HG03575 (cell line): ENCODE measurements at regions not wholly inside any gene's neighbourhood (a gene's known extent, or its start where the extent isn't known, plus 50 kb on each side); places are given as distances from the start of the nearest gene placed in this dataset.
A peak's percentile ranks its signal among the peaks of the same experiment; 100 is the strongest.

ENCODE experiments used
- ATAC-seq: cut with Tn5 transposase; IDR thresholded peaks from one replicate; pipeline ENCODE4 v1.9.1; 2021; ENCODE audit not compliant: unreplicated experiment, insufficient number of reproducible peaks, low FRiP score; ENCODE audit errors: extremely low read depth

DNA sequence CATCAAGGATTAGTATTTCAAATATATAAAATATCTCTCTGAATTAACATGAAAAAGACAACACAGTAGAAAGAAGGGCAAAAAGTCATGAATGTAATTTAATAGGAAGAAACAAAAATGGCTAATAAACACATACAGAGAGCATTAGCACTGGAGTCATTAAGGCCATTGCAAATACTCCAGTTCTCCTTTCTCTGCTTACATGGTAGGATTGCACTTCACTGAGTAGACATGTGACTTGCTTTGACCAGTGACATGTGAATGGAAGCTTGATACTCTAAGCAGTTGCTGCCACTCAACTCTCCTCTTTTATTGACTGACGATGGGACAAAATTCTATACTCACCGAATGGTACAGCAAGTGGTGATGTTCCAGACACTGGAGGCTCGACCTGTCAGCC, 153.9 kb upstream of the LGALSL start:
- no peak for ATAC-seq

DNA sequence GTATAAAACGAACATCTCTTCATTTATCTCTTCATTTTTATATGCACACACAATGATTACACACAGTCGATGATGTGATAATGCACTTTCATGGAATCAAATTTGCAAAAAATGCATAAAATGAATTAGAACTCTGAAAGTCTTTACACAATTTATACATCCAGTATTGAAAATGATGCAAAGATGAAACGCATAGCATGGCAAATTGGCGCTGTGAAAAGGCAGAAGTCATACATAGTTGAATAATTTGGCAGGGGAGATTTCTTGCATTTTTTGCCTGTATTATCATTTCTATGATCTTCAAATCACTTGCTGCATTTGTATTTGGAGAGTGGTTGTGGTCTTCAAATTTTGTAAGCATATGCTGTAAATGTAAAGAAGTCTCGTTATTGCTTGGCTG, 150.7 kb upstream of the LGALSL start:
- no peak for ATAC-seq

DNA sequence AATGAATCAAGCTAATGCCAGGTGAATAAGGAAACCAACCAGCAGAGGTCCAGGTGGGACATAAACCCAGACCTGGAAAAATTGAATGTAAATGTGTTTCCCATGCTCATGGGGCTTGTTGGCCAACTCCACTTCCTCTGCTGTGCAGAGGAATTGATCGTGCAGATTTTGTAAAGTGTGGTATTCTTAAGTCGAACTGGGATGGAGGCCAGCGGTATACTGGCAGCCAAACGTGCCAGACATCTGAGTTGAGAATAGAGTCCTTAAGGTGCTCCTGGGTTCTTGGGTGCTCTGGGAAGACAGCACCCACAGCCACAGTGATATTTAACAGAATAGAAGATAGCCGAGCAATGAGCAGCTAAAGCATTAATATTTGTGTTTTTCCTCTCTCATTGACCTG, 146.5 kb upstream of the LGALSL start:
- no peak for ATAC-seq

DNA sequence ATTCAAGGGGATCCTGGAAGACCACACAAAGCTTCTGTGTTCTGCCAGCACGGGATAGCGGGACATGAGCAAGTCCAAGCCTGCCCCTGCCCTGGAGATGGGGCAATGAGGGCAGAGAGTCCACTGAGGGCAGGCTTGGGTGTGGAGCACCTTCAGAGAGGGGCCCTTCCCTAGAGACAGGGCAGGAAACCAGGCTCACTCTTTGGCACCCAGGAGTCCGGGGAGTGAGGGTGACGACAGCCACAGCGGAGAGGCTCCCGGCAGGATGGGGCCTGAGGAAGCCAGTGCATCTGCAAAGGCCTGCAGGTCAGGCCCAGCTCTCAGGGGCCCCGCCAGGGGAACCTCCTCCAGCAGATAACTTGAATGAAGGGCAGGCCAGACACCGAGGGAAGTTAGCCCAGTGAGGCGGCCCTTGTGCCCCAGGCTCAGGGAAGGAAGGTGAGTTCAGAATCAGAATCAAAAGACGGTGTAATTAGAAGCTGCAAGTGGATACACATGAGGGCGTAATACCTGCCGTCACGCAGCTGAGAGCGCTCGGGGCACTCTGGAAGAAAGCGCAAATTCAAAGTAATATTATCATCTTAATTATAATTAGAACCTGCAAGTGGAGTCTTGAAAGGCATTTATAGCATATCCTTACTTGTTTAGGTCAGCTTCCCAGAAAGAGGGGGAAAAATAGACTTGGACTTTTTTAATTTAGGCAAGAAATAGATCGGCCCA, 142.6 kb upstream of the LGALSL start:
- no peak for ATAC-seq

DNA sequence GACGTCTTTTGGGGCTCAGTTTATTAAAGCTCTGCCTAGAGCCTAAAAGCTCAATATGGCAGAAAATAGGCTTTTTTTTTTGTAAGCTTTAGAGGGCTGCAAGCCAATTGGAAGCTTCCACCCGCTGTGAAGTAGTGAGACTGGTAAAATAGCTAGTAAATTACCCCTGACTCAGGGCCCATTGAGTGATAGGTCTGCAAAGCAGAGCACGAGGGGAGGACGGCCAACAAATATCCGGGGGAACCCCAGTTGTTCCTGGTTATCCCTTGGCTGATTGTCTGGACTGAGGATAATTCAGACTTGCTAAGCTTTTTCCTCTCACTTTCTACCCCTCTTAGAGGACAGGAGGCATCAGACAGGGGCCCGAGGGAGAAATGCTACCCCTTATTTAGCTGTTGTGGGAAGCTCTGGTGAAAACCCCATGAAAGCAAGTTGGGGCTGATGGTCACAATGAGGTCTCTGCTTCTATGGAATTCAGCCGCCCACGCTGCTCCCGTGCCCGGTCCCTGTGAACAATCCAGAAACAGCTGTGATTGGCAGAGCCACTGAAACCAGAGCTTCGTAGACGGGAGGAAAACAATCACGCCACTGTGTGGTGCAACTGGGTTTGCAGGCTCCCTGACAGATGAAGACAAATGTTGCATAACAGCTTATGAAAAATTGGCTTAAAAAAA, 141.9 kb upstream of the LGALSL start:
- no peak for ATAC-seq

DNA sequence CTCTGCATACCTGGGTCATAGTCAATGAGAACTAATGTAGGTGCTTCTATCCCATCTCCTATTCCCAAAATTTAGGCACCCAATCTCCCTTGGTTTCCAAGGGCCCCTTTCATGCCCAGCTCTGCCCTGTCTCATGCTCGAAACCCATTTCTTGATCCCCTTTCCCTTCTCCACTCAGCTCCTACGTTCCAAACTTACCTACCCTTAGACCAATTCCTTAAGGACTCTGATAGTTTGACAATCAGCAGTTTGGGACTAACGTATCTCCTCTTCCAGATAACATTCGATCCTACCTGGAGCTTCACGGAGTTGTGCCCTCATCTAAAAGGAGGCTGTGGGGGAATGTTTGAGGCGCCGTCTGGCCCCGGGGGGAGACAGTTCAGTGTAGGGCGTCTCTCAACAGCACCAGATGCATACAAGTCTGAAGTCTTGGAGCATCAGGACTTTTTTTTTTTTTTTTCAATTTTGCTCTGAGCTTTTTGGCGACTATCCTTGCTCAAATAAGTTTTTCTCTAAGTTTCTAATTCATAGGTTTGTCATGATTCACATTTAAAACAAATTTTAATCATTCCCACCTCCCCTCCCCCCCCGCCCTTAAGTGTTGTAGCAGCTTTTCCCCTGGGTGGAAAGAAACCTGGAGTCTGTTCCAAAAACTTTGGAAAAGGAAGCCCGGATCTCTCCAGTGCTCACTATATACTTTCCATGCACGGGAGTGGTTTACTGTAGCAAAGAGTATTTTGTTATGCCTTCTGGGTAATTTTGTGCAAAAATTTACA, 141.2 kb upstream of the LGALSL start:
- ATAC-seq, result no peak

DNA sequence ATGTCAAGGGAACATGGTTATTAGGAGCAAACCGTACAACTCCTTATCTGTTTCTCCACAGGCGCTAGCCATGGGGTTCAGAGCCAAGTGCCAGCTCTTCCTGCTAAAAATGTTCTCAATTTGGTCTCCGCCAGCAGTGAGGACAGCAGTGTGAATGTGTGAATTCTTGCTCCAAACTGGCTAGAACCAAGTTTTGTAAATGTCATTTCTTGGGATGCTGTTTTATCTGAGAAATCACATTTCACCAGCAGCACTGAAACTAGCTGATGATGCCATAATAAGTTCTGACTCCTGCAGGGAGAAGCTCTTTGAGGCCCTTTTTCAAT, 140.6 kb upstream of the LGALSL start:
- ATAC-seq, result no peak

DNA sequence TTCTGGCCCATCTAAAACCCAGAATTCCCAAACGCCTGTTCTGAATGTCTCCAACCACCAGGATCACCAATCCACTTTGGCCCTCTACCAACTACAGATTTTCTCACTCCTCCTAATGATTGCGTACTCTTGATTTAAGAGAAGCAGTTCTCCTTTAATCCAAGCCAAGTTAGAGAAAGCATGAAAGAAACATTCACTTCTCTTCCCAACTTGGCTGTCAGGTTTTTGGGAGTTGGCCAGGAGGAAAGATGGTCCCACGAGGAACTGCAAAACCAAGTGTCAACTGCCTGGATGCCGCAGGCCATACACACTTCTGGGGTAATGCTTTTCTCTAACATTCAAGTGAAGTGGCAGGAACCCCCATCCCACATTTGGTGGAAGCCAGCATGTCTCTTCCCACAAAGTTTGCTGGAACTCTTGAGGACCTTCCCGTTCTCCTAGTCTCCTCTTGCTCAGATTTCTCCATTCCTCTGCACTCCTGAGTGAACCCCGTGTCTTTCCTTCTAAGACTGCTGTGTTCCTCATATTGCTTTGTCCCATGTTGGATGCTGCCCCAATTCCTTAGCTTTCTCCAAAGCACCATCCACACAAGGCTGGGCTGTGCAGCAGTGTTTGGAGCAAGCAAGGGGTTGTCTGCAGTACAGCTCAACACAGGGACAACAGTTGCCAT, 138.5 kb upstream of the LGALSL start:
- no peak for ATAC-seq

DNA sequence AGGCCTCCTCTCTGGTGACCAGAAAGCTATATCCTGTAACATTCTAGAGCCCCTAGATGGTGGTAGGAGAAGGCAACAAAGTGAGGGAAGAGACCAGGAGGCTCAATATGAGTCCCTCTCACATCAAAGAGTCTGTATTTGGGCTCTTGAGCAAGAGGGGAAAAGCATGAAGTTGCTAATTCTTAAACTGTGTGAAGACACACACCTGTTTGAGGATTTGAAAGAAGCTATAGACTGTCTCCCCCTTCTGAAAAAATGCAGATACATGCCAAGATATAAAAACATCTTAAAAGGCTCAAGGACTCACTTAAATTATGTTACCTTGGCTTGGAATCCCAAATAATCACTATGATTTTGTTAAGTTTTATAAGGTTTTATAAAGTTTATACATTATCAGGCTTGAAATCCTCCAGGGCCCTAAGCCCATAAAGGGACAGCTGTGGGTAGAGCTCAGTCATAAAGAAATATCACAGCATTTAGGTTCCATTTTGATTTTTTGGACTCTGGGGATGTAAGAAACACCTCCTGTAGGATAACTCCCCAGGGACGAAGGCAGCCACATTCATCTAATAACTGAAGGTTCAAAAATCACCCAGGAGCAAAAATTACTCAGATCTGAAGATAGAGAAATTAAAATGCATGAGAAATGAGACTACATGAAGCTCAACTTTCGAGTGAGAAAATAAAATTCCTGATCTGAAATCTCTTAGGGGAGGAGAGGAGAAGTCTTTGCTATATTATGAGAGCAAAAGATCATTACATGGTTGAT, 136.1 kb upstream of the LGALSL start:
- no peak for ATAC-seq

DNA sequence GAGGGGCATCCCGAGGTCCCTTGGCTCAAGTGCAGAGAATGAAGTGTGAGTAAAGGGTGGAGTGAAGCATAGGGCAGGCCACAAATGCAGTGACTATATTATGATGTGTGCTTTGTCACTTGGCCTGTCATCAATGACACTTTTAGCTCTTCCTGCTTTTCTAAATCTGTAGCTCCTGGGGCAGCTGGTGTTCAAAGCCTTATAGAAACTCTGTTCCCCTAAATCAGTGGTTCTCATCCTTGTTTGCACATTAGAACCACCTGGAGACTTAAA, 135.6 kb upstream of the LGALSL start:
- ATAC-seq, result no peak

DNA sequence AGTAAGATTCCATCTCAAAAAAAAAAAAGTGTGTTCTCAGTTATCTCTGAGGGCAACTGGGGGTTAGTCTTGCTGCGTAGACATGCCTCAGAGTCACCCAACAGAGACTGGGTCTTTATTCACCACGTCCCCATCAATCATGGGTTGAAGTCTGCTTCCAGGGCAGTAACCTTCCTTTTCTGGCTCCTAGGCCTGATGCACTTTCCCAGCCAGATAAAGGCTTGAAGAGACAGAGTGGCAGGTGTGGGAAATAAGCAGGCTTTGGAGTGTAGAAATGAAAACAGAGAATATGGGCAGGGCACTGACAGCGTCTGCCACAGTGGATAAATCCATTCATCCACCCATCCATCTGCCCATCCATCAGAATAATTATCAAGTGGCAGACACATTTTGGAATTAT, 134.1 kb upstream of the LGALSL start:
- no peak for ATAC-seq

DNA sequence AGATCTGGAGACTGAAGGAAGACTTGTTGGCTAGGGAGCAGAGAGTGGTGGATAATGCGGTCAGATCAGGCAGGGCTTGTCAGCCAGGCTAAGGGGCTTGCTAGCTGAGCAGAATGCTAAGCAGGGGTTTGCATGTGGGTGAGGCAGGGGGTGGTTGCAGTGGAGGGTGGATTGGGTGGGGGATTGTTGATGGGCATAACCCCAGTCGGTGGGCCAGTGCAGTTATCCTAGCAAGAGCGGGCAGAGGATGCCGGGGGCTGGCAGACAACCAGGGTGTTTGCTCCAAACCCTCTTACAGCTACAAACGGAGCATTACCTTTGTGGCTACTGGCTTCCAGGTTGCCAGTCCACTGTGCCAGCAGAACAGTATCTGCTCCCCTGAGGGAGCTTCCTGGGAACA, 131.5 kb upstream of the LGALSL start:
- no peak for ATAC-seq

DNA sequence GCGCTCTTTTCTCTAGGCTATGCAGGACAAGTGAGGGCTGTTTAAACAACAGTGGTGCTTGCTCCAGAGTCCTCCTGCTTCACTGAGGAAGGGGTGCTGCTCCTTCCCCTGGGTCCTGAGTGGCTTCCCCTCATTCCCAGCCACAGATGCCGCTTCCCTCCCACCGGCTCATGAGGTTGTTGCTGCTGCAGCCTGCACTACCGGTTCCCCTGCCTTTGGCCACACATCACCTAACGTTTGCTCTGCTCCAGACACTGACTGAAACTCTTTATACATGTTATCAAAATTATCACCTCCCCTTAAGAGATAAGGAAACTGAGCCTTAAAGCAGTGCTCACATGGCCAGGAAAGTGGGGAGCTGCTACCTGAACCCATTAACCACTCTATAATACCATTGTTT, 130.8 kb upstream of the LGALSL start:
- ATAC-seq, result no peak

DNA sequence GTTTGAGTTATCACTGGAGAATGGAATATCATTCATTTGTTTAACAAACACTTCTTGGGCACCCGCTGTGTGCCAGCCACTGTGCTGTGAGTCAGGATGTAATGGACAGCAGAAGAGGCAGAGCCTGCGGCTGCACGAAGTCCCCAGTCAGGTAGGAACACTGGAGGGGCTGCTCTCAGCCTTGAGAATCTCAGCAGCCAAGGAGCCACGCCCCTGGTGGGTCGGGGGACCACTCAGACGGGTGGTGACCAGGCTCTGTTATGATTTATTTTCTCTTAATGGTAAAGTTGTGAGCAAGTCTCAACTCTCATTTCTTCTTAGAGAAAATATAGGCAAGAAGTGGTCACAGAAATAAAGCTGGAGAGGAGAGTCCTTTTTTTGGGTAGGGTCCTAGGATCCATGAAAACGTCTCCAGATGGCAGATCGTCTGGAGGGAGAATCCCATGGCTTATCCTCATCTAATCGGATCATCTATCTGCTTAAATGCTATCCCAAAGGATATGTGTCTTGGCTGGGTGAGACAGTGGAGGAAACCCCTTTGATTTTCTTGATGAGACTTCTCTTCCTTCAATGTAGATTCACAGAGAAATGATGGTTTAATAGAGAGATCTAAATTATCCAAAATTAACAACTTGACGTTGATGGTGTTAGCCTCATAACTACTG, 129.1 kb upstream of the LGALSL start:
- ATAC-seq, result no peak

DNA sequence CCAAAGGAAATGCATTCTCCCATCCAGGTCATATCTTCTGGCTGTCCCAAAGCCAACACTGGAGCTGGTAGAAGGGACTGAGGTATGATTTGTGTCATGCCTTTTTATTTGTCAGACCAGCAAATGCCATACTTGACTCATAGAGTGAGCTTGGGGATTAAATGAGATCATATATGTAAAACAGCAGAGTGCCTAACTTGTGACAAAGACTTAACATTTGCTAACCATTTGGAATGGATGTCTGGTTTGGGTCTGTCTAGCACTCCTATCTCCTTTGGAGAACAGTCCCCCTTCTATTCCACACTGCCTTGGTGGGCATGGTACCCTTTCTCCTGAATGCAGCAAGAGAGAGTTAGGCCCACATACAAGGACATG, 128.5 kb upstream of the LGALSL start:
- ATAC-seq, result no peak

DNA sequence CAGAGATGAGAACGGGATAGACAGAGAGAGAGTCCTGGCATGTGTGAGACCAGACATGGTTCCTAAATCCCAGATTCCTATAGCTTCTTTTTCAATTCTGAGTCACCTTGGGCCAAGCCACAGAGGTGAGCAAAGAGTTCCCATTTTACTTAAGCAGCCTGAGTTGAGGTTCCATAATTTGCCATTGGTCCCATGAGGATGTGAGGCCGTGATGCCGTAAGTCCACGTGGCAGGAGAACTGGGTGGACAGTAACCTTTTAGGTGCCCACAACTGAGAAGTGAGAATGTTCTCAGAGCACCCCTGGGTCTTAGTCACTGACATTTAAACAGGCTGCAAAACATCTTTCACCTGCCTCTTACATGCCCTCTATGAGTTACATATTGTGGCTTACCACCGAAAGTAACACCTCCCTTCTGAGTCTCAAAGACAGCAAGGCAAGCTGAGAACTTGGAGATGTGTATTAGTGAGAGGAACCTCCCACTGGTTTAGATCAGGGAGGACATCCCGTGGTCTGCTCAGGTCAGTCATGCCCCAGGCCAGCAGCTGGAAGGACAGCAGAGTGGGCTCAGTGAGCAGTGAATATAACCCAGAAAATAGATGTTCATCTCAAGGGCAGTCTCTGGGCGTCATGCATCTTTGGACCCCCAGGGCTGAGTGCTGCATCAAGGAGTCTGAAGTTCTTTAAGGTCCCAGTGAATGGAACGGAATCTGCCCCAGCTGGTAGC, 127.9 kb upstream of the LGALSL start:
- ATAC-seq, result peak; percentile 77

DNA sequence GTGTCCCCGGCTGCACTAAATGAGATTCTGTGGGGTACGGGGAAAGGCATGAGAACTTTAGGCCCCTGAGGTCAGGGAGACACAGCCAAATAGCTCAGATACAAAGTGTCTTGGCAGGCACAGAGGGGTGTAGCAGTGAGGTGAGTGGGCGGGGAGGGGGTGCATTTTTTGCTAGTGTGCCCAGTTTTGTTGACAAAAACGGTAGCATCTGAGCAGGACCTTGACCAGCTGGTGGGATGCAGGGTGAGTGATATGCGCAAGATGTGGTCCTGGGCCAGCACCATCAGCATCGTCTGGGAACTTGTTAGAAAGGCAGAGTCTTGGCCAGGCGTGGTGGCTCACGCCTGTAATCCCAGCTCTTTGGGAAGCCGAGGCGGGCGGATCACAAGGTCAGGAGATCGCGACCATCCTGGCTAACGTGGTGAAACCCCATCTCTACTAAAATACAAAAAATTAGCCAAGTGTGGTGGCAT, 127.3 kb upstream of the LGALSL start:
- no peak for ATAC-seq

DNA sequence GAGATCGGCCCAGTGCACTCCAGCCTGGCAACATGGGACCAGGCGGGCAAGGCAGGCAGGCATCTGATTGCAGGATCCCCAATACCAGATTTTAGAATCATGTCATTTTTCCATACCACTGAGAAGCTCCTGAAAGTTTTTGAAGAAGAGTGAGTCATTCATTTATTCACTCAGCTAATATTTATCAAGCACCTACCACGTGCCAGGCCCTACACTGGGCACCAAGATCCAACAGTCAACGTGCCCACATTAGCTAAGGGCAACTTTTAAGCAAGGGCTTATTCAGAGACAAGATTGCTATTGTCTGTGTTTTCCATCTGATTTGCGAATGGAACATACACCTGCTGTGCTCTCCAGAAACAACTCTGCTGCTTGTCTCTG, 126.8 kb upstream of the LGALSL start:
- ATAC-seq, result no peak
